H1 (cell line): ENCODE measurements at regions not wholly inside any gene's neighbourhood (a gene's known extent, or its start where the extent isn't known, plus 50 kb on each side); places are given as distances from the start of the nearest gene placed in this dataset.

ENCODE experiments used
- CTCF ChIA-PET: fragments of 300-600 bp; sonication (Branson Sonifier 250); formaldehyde crosslinking; loops from one replicate; lab custom pipeline; 2021; ENCODE audit not compliant: partially characterized antibody; lab: Charles Lee
- POLR2A ChIA-PET: fragments of 300-600 bp; sonication (Branson Sonifier 250); formaldehyde crosslinking; loops from one replicate; lab custom pipeline; 2021; ENCODE audit warnings: inconsistent platforms; ENCODE audit not compliant: partially characterized antibody; lab: Charles Lee
- DNase-seq, 2 experiments: peaks; one replicate each; pipeline versions ENCODE4 v3.0.0 to v3.0.0-alpha.2; 2010 to 2022; ENCODE audit warnings: low spot score in 2 of 2, low read depth in 1 of 2, mixed read lengths in 1 of 2
- FAIRE-seq: peaks from 2 replicates; lab custom pipeline; 2011; peaks lifted over from hg19 to GRCh38; lab: Jason Lieb, UNC
- H2AFZ ChIP-seq: 2 replicates; pipeline ENCODE4 v1.8.1; 2012; ENCODE audit warnings: low read length, inconsistent platforms
- H2AK5ac ChIP-seq: 2 replicates; pipeline ENCODE4 v1.6.1; 2013; ENCODE audit warnings: low read depth, low read length
- H2BK120ac ChIP-seq: replicated peaks from 2 replicates; pipeline ENCODE3; 2013; ENCODE audit warnings: low read depth, low read length, inconsistent platforms
- H2BK12ac ChIP-seq: 2 replicates; pipeline ENCODE4 v1.6.1; 2013; ENCODE audit warnings: low read depth, low read length
- H2BK15ac ChIP-seq: 2 replicates; pipeline ENCODE4 v1.6.1; 2013; ENCODE audit warnings: low read length
- H2BK20ac ChIP-seq: 2 replicates; pipeline ENCODE4 v1.6.1; 2013; ENCODE audit warnings: low read length
- H2BK5ac ChIP-seq: 2 replicates; pipeline ENCODE4 v1.6.1; 2013; ENCODE audit warnings: low read depth, low read length
- H3K14ac ChIP-seq: 2 replicates; pipeline ENCODE4 v1.6.1; 2013; ENCODE audit warnings: inconsistent platforms; ENCODE audit not compliant: insufficient read length
- H3K18ac ChIP-seq: 2 replicates; pipeline ENCODE4 v1.6.1; 2013; ENCODE audit warnings: low read length; ENCODE audit errors: extremely low read depth
- H3K23ac ChIP-seq: 2 replicates; pipeline ENCODE4 v1.6.1; 2013; ENCODE audit warnings: inconsistent platforms; ENCODE audit not compliant: insufficient read length
- H3K23me2 ChIP-seq: 2 replicates; pipeline ENCODE4 v1.6.1; 2013; ENCODE audit warnings: low read depth, low read length
- H3K27ac ChIP-seq: 2 replicates; pipeline ENCODE4 v1.6.1; 2011; ENCODE audit warnings: low read depth, low read length, inconsistent platforms
- H3K27me3 ChIP-seq, 4 experiments: replicated peaks in 1 of 4; 1 replicate in 1 of 4; 2 replicates in 3 of 4; pipeline versions ENCODE4 v1.6.1 to v1.8.1; 2011 to 2013; ENCODE audit warnings: low read length in 3 of 4, mild to moderate bottlenecking in 3 of 4, inconsistent platforms in 2 of 4, mixed read lengths in 2 of 4, moderate library complexity in 1 of 4; ENCODE audit not compliant: control insufficient read depth in 3 of 4, insufficient read depth in 3 of 4; ENCODE audit errors: extremely low read depth in 1 of 4
- H3K36me3 ChIP-seq, 4 experiments: 2 replicates each; pipeline versions ENCODE4 v1.6.1 to v1.8.1; 2011 to 2013; ENCODE audit warnings: mild to moderate bottlenecking in 4 of 4, low read length in 3 of 4, moderate library complexity in 2 of 4, control low read depth in 1 of 4, inconsistent platforms in 1 of 4; ENCODE audit not compliant: insufficient read depth in 4 of 4, control insufficient read depth in 2 of 4
- H3K4ac ChIP-seq: replicated peaks from 2 replicates; pipeline ENCODE3; 2013; ENCODE audit warnings: low read length, low read depth, mixed read lengths, inconsistent platforms; ENCODE audit not compliant: insufficient read length
- H3K4me1 ChIP-seq, 4 experiments: replicated peaks in 1 of 4; 1 replicate in 1 of 4; 2 replicates in 3 of 4; pipeline versions ENCODE4 v1.6.1 to v1.8.1; 2011 to 2013; ENCODE audit warnings: low read length in 3 of 4, inconsistent platforms in 2 of 4, mixed read lengths in 1 of 4; ENCODE audit not compliant: insufficient read depth in 4 of 4, control insufficient read depth in 3 of 4
- H3K4me2 ChIP-seq, 2 experiments: 2 replicates each; pipeline versions ENCODE4 v1.6.1 to v1.8.1; 2011 to 2013; ENCODE audit warnings: low read depth in 2 of 2, low read length in 2 of 2, control low read depth in 1 of 2, inconsistent platforms in 1 of 2, mild to moderate bottlenecking in 1 of 2; ENCODE audit not compliant: insufficient read depth in 1 of 2
- H3K4me3 ChIP-seq, 4 experiments: fragments of 200-600, 300-600 bp in 1 of 4; sonication (generic), shearing (Covaris generic), sonication (Bioruptor Twin) in 1 of 4; 2 replicates each; pipeline versions ENCODE4 v1.5.1 to v1.8.1; 2011 to 2016; ENCODE audit warnings: low read length in 4 of 4, low read depth in 3 of 4, control low read depth in 2 of 4, inconsistent platforms in 2 of 4, mild to moderate bottlenecking in 2 of 4, mixed read lengths in 1 of 4, moderate library complexity in 1 of 4; ENCODE audit not compliant: insufficient read depth in 2 of 4; ENCODE audit errors: extremely low read depth in 1 of 4
- H3K56ac ChIP-seq: replicated peaks from 2 replicates; pipeline ENCODE3; 2013; ENCODE audit warnings: low read depth, mild to moderate bottlenecking, mixed read lengths, low read length, inconsistent platforms; ENCODE audit not compliant: insufficient read length
- H3K79me1 ChIP-seq: 2 replicates; pipeline ENCODE4 v1.6.1; 2013; ENCODE audit warnings: low read depth, low read length, control low read depth
- H3K79me2 ChIP-seq, 2 experiments: 2 replicates each; pipeline versions ENCODE4 v1.6.1 to v1.8.1; 2012 to 2013; ENCODE audit warnings: low read length in 2 of 2, mild to moderate bottlenecking in 2 of 2, inconsistent platforms in 1 of 2; ENCODE audit not compliant: insufficient read depth in 2 of 2, control insufficient read depth in 1 of 2
- H3K9ac ChIP-seq, 4 experiments: replicated peaks in 1 of 4; 1 replicate in 1 of 4; 2 replicates in 3 of 4; pipeline versions ENCODE4 v1.6.1 to v1.8.1; 2011 to 2013; ENCODE audit warnings: low read depth in 3 of 4, low read length in 3 of 4, control low read depth in 2 of 4, mild to moderate bottlenecking in 2 of 4, moderate library complexity in 2 of 4, inconsistent platforms in 1 of 4; ENCODE audit errors: extremely low read depth in 1 of 4
- H3K9me3 ChIP-seq, 2 experiments: 2 replicates each; pipeline versions ENCODE4 v1.6.1 to v1.8.1; 2012 to 2013; ENCODE audit warnings: mild to moderate bottlenecking in 2 of 2, moderate library complexity in 2 of 2, control low read depth in 1 of 2, inconsistent platforms in 1 of 2, low read depth in 1 of 2, low read length in 1 of 2, mixed read lengths in 1 of 2; ENCODE audit not compliant: insufficient read depth in 2 of 2
- H4K20me1 ChIP-seq, 2 experiments: replicated peaks in 1 of 2; 2 replicates each; pipeline versions ENCODE3 to v1.8.1; 2011 to 2013; ENCODE audit warnings: inconsistent platforms in 2 of 2, low read length in 2 of 2, mild to moderate bottlenecking in 1 of 2; ENCODE audit not compliant: insufficient read depth in 2 of 2, control insufficient read depth in 1 of 2
- H4K5ac ChIP-seq: 2 replicates; pipeline ENCODE4 v1.6.1; 2013; ENCODE audit warnings: low read length, low read depth, mixed read lengths, inconsistent platforms; ENCODE audit not compliant: insufficient read length
- H4K8ac ChIP-seq: 2 replicates; pipeline ENCODE4 v1.8.0; 2013; ENCODE audit warnings: mild to moderate bottlenecking, moderate library complexity, low read length, inconsistent platforms; ENCODE audit not compliant: insufficient read depth; ENCODE audit errors: extremely low read depth
- H4K91ac ChIP-seq: replicated peaks from 2 replicates; pipeline ENCODE3; 2013; ENCODE audit warnings: low read length, mixed read lengths, inconsistent platforms; ENCODE audit not compliant: insufficient read length
- KDM4A ChIP-seq: IDR thresholded peaks from one replicate; pipeline ENCODE4 v1.7.1; 2012; ENCODE audit warnings: low read depth, mild to moderate bottlenecking, moderate library complexity, low read length, inconsistent platforms; ENCODE audit not compliant: severe bottlenecking
- RAD21 ChIP-seq, 2 experiments: IDR thresholded peaks in 1 of 2; conservative IDR thresholded peaks in 1 of 2; 2 replicates each; pipeline ENCODE4 v1.6.1; 2011; ENCODE audit warnings: low read depth in 2 of 2, low read length in 2 of 2, improper control_type of control experiment in 1 of 2, inconsistent platforms in 1 of 2, mild to moderate bottlenecking in 1 of 2, moderate library complexity in 1 of 2
- WGBS, 2 experiments: shearing (Covaris generic) in 1 of 2; methylation state at CpG; one replicate each; pipeline versions ENCODE4 v1.1.6 to v1.1.7; 2013 to 2015; ENCODE audit warnings: low lambda C conversion rate in 2 of 2, mixed read lengths in 2 of 2, inconsistent platforms in 1 of 2, low coverage in 1 of 2, missing lambda C conversion rate in 1 of 2; ENCODE audit not compliant: insufficient replicate concordance in 2 of 2, insufficient coverage in 1 of 2, insufficient read length in 1 of 2; ENCODE audit errors: extremely low coverage in 1 of 2, missing lambda C conversion rate in 1 of 2; 5-methylcytosine and 5-hydroxymethylcytosine counted together
- TF ChIP-seq, protein P1 (sequence below), 3 experiments: IDR thresholded peaks; 1 replicate in 2 of 3; 2 replicates in 1 of 3; pipeline versions ENCODE4 v1.5.1 to v1.6.1; 2011; ENCODE audit warnings: low read length in 3 of 3, mild to moderate bottlenecking in 3 of 3, inconsistent platforms in 2 of 3, low read depth in 1 of 3, moderate library complexity in 1 of 3; ENCODE audit not compliant: insufficient read depth in 1 of 3; ENCODE audit errors: control extremely low read depth in 1 of 3

DNA sequence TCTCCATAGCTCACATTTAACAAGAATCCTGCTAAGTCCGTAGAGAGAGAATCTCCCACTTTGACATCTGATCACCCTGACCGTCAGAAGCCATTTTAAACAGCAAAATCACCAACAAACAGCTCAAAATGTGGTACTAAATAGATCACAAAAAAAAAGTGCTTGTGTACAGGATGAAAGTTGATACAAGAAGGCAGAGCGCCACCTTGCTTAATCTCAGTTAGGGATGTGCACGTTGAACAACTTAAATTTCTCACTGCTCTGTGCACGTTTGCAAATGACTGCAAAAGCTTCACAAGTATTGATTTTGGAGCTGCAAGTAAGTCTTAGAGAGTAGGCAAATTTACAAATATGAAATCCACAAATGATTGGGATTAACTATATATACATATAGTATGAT is 63.1 kb upstream of the NREP start:
- no peaks in the 10 kb centered on the region for H3K79me2 ChIP-seq
- no peaks in the 10 kb centered on the region for H3K23me2 ChIP-seq
- no peaks in the 10 kb centered on the region for H4K20me1 ChIP-seq
- H2AFZ ChIP-seq = peak overlapping the region; percentile 43
- no peak overlapping the region for H4K91ac ChIP-seq
- no peak overlapping the region for H3K56ac ChIP-seq
- CTCF ChIA-PET = interaction anchor here (0.6 to 4.2 kb wide), 23 partner anchors 9 to 583 kb away, joined by 3 to 30 read pairs (median 3); no protein-coding TSS in a partner anchor
- H3K27ac ChIP-seq = no peak overlapping the region
- no peak overlapping the region for H2BK120ac ChIP-seq
- no peaks in the 10 kb centered on the region for H3K9me3 ChIP-seq
- TF ChIP-seq, protein P1, sequence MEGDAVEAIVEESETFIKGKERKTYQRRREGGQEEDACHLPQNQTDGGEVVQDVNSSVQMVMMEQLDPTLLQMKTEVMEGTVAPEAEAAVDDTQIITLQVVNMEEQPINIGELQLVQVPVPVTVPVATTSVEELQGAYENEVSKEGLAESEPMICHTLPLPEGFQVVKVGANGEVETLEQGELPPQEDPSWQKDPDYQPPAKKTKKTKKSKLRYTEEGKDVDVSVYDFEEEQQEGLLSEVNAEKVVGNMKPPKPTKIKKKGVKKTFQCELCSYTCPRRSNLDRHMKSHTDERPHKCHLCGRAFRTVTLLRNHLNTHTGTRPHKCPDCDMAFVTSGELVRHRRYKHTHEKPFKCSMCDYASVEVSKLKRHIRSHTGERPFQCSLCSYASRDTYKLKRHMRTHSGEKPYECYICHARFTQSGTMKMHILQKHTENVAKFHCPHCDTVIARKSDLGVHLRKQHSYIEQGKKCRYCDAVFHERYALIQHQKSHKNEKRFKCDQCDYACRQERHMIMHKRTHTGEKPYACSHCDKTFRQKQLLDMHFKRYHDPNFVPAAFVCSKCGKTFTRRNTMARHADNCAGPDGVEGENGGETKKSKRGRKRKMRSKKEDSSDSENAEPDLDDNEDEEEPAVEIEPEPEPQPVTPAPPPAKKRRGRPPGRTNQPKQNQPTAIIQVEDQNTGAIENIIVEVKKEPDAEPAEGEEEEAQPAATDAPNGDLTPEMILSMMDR (IDR thresholded peaks at IDR 0.05; ENCODE audit: control extremely low read depth in 1 of 3, insufficient read depth in 1 of 3, low read depth in 1 of 3, low read length in 3 of 3) = peak in 1 of 3 experiments; percentile 30; a peak in 1 of 4 replicates
- TF ChIP-seq KDM4A (no peak), RAD21 (IDR thresholded peaks at IDR 0.05 in 1 of 2, conservative IDR thresholded peaks at IDR 0.05 in 1 of 2; ENCODE audit: low read depth in 2 of 2, low read length in 2 of 2) (peak; percentile 51 to 61)
- H3K9ac ChIP-seq = no peak overlapping the region
- no peak overlapping the region for H3K4me2 ChIP-seq
- no peak overlapping the region for H2AK5ac ChIP-seq
- no peak overlapping the region for H3K23ac ChIP-seq
- POLR2A ChIA-PET = interaction anchor here (1.0 kb wide), 1 partner anchor 40 kb away, joined by 3 read pairs; no protein-coding TSS in a partner anchor
- FAIRE-seq = peak; percentile 60
- no peak overlapping the region for H3K4ac ChIP-seq
- no peaks in the 10 kb centered on the region for H3K36me3 ChIP-seq
- H3K18ac ChIP-seq = no peak overlapping the region
- H4K8ac ChIP-seq = no peak overlapping the region
- no peak overlapping the region for H2BK12ac ChIP-seq
- H3K79me1 ChIP-seq = no peaks in the 10 kb centered on the region
- no peak for DNase-seq
- no peak overlapping the region for H2BK15ac ChIP-seq
- no peak overlapping the region for H4K5ac ChIP-seq
- WGBS, 2 experiments = 63% methylated on average over 5 of the region's 5 CpGs; no CpG with 5 or more reads in 1 of the 2 experiments
- H3K4me1 ChIP-seq = no peaks in the 10 kb centered on the region
- no peak overlapping the region for H3K14ac ChIP-seq
- H3K4me3 ChIP-seq = no peak overlapping the region
- H3K27me3 ChIP-seq = no peaks in the 10 kb centered on the region
- H2BK5ac ChIP-seq = no peak overlapping the region
- no peak overlapping the region for H2BK20ac ChIP-seq
